Endothelial cell of umbilical vein (primary cell): ENCODE measurements at regions not wholly inside any gene's neighbourhood (a gene's known extent, or its start where the extent isn't known, plus 50 kb on each side); places are given as distances from the start of the nearest gene placed in this dataset.

Experiments
- BruUV-seq: library from RNA; stranded (reverse); fragments of 400-500 nt; replicated peaks from 2 replicates; lab custom pipeline; 2021; lab: Mats Ljungman, UMichigan
- CTCF ChIA-PET: fragments of 300-600, 350-600 bp; sonication (Branson Sonifier 250); formaldehyde crosslinking; loops from one replicate; lab custom pipeline; 2021; ENCODE audit warnings: antibody characterized with exemption, inconsistent platforms; lab: Charles Lee
- POLR2A ChIA-PET: fragments of 300-600, 350-600 bp; sonication (Branson Sonifier 250); formaldehyde crosslinking; loops from one replicate; lab custom pipeline; 2021; ENCODE audit warnings: antibody characterized with exemption, inconsistent platforms; lab: Charles Lee
- DNase-seq: peaks from one replicate; pipeline ENCODE4 v3.0.0-alpha.2; 2011; ENCODE audit warnings: low read depth, low spot score
- FAIRE-seq: peaks from 2 replicates; lab custom pipeline; 2011; peaks lifted over from hg19 to GRCh38; lab: Jason Lieb, UNC
- H2AFZ ChIP-seq: 2 replicates; pipeline ENCODE4 v1.6.0; 2012; ENCODE audit warnings: low read depth, low read length, control low read depth, inconsistent platforms
- H3K27ac ChIP-seq: 2 replicates; pipeline ENCODE4 v1.5.1; 2011; ENCODE audit warnings: low read depth, mild to moderate bottlenecking, control low read depth, low read length, moderate library complexity; ENCODE audit not compliant: insufficient read depth
- H3K27me3 ChIP-seq, 2 experiments: 2 replicates each; pipeline versions ENCODE4 v1.6.0 to v1.6.1; 2011; ENCODE audit warnings: low read length in 2 of 2, mixed read lengths in 1 of 2; ENCODE audit not compliant: control insufficient read depth in 2 of 2, insufficient read depth in 2 of 2
- H3K36me3 ChIP-seq, 2 experiments: 2 replicates in 1 of 2; 3 replicates in 1 of 2; pipeline ENCODE4 v1.5.1; 2011; ENCODE audit warnings: low read length in 2 of 2, mild to moderate bottlenecking in 1 of 2, moderate library complexity in 1 of 2; ENCODE audit not compliant: control insufficient read depth in 2 of 2, insufficient read depth in 2 of 2; ENCODE audit errors: extremely low read depth in 1 of 2
- H3K4me1 ChIP-seq: 3 replicates; pipeline ENCODE4 v1.5.1; 2011; ENCODE audit warnings: mild to moderate bottlenecking, low read length; ENCODE audit not compliant: control insufficient read depth, insufficient read depth; ENCODE audit errors: extremely low read depth
- H3K4me2 ChIP-seq: 2 replicates; pipeline ENCODE4 v1.6.1; 2011; ENCODE audit warnings: low read length, control low read depth, mixed read lengths; ENCODE audit not compliant: insufficient read depth
- H3K4me3 ChIP-seq, 3 experiments: fragments of 200-600 bp in 1 of 3; sonication (generic), shearing (Covaris generic) in 1 of 3; replicated peaks in 1 of 3; 2 replicates each; pipeline ENCODE4 v1.5.1; 2011 to 2016; ENCODE audit warnings: control low read depth in 3 of 3, low read length in 3 of 3, mild to moderate bottlenecking in 2 of 3, inconsistent platforms in 1 of 3, low read depth in 1 of 3, moderate library complexity in 1 of 3; ENCODE audit not compliant: insufficient read depth in 1 of 3
- H3K79me2 ChIP-seq: 2 replicates; pipeline ENCODE4 v1.6.0; 2012; ENCODE audit warnings: low read length, inconsistent platforms; ENCODE audit not compliant: control insufficient read depth, insufficient read depth
- H3K9ac ChIP-seq: replicated peaks from 2 replicates; pipeline ENCODE3; 2011; ENCODE audit warnings: low read length, control low read depth; ENCODE audit not compliant: insufficient read depth; ENCODE audit errors: extremely low read depth
- H3K9me1 ChIP-seq: replicated peaks from 3 replicates; pipeline ENCODE4 v1.6.0; 2011; ENCODE audit warnings: mild to moderate bottlenecking, low read length; ENCODE audit not compliant: control insufficient read depth, insufficient read depth; ENCODE audit errors: extremely low read depth
- H3K9me3 ChIP-seq: replicated peaks from 2 replicates; pipeline ENCODE4 v1.5.1; 2012; ENCODE audit warnings: low read length, inconsistent platforms; ENCODE audit not compliant: control insufficient read depth, insufficient read depth
- H4K20me1 ChIP-seq: replicated peaks from 2 replicates; pipeline ENCODE3; 2011; ENCODE audit warnings: mild to moderate bottlenecking, low read length; ENCODE audit not compliant: control insufficient read depth, insufficient read depth; ENCODE audit errors: extremely low read depth
- EZH2 ChIP-seq: IDR thresholded peaks from 2 replicates; pipeline ENCODE4 v1.6.1; 2012; ENCODE audit warnings: borderline replicate concordance, low read depth, mild to moderate bottlenecking, moderate library complexity, low read length, inconsistent platforms; ENCODE audit not compliant: severe bottlenecking
- FOS ChIP-seq: IDR thresholded peaks from 2 replicates; pipeline ENCODE4 v1.6.1; 2011; ENCODE audit warnings: mild to moderate bottlenecking, low read length, moderate library complexity, borderline replicate concordance; ENCODE audit not compliant: insufficient read depth
- GATA2 ChIP-seq: IDR thresholded peaks from 2 replicates; pipeline ENCODE4 v1.7.0; 2011; ENCODE audit warnings: low read depth, mild to moderate bottlenecking, moderate library complexity, mixed read lengths, low read length; ENCODE audit not compliant: insufficient read length, insufficient read depth
- JUN ChIP-seq: IDR thresholded peaks from 2 replicates; pipeline ENCODE4 v1.6.1; 2011; ENCODE audit warnings: borderline replicate concordance, low read depth; ENCODE audit not compliant: insufficient read length, insufficient read depth
- MYC ChIP-seq: IDR thresholded peaks from one replicate; pipeline ENCODE4 v1.6.1; 2011; ENCODE audit warnings: mild to moderate bottlenecking, low read depth, low read length
- POLR2A ChIP-seq: IDR thresholded peaks from 2 replicates; pipeline ENCODE4 v1.6.1; 2012; ENCODE audit warnings: low read depth, mild to moderate bottlenecking, control low read depth, low read length
- POLR2AphosphoS5 ChIP-seq: IDR thresholded peaks from 2 replicates; pipeline ENCODE4 v1.6.1; 2012; ENCODE audit warnings: low read depth, mild to moderate bottlenecking, control low read depth, low read length, moderate library complexity; ENCODE audit not compliant: insufficient read depth
- dilution Hi-C: fragments of 300-500 bp; cut with MboI; formaldehyde crosslinking; loops from one replicate; pipeline ENCODE4 v1.15.0; 2019; ENCODE audit warnings: low sequenced_read_pairs; ENCODE audit not compliant: extremely low pct_ligation_motif_present
- intact Hi-C: fragments of 100-400 bp; cut with micrococcal nuclease; formaldehyde crosslinking; loops from one replicate; pipeline ENCODE4 v1.10.0; 2022
- TF ChIP-seq, protein P1 (sequence below), 2 donors: IDR thresholded peaks; 1 replicate in 1 of 2; 2 replicates in 1 of 2; pipeline ENCODE4 v1.5.1; 2011; ENCODE audit warnings: low read length in 2 of 2, mild to moderate bottlenecking in 2 of 2, moderate library complexity in 2 of 2, control low read depth in 1 of 2, inconsistent platforms in 1 of 2, low read depth in 1 of 2; ENCODE audit not compliant: insufficient read depth in 1 of 2; ENCODE audit errors: extremely low read depth in 1 of 2
- TF ChIP-seq, protein P2 (sequence below): IDR thresholded peaks from 2 replicates; pipeline ENCODE4 v1.6.1; 2011; ENCODE audit not compliant: insufficient read depth, insufficient read length

DNA sequence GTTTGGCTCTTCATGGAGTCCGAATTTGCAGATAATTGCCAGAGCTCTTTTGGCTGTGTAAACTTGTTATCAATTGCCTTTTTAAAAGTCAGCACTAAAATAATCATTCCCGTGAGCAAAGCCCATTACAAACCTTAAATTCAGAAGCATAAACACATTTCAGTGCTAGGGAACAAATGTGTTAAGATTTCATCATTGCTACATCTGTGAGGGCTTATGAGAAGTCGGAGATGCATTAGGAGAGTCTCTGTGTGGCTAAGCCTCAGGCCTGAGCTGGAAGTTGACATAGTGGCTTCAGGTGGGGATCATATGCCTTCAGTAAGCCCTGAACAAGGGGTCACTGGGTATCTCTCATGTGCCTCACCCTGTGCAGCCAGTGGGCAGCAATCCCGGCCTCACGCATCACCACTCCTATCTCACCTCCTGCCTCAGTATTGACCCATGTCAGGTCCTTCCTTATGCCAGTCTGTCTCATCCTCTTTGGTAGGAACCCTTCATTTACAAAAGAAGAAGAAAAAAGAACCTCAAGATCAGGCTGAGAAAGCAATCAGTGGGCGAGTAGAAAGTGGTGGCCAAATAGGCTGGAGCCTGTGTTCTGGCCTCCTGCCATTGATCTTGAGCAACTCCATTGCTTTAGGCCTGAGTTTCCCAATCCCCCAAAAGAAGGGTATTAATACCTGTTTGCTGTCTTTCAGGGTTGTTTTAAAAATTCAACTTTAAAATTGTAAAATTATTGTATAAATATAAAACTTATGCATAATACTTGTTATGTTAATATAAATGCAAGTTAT lies 233.5 kb downstream of the IL20RB start:
- no peaks in the 10 kb centered on the region for H3K79me2 ChIP-seq
- POLR2A ChIA-PET: no interaction called here
- no peak overlapping the region for H3K4me2 ChIP-seq
- H3K9me1 ChIP-seq: no peaks in the 10 kb centered on the region
- H3K9ac ChIP-seq: no peak overlapping the region
- dilution Hi-C loops (no loop called here), intact Hi-C loops (no loop called here)
- TF ChIP-seq POLR2AphosphoS5: no peak
- TF ChIP-seq, protein P1, sequence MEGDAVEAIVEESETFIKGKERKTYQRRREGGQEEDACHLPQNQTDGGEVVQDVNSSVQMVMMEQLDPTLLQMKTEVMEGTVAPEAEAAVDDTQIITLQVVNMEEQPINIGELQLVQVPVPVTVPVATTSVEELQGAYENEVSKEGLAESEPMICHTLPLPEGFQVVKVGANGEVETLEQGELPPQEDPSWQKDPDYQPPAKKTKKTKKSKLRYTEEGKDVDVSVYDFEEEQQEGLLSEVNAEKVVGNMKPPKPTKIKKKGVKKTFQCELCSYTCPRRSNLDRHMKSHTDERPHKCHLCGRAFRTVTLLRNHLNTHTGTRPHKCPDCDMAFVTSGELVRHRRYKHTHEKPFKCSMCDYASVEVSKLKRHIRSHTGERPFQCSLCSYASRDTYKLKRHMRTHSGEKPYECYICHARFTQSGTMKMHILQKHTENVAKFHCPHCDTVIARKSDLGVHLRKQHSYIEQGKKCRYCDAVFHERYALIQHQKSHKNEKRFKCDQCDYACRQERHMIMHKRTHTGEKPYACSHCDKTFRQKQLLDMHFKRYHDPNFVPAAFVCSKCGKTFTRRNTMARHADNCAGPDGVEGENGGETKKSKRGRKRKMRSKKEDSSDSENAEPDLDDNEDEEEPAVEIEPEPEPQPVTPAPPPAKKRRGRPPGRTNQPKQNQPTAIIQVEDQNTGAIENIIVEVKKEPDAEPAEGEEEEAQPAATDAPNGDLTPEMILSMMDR (IDR thresholded peaks at IDR 0.05; ENCODE audit: extremely low read depth in 1 of 2, insufficient read depth in 1 of 2, low read depth in 1 of 2, low read length in 2 of 2): no peak
- no peak for TF ChIP-seq FOS
- no peak for TF ChIP-seq POLR2A
- no peak for TF ChIP-seq GATA2
- no peak for TF ChIP-seq JUN
- TF ChIP-seq, protein P2, sequence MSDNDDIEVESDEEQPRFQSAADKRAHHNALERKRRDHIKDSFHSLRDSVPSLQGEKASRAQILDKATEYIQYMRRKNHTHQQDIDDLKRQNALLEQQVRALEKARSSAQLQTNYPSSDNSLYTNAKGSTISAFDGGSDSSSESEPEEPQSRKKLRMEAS: no peak
- no peak for TF ChIP-seq EZH2
- no peak for TF ChIP-seq MYC
- H4K20me1 ChIP-seq: no peaks in the 10 kb centered on the region
- H3K36me3 ChIP-seq: no peaks in the 10 kb centered on the region
- DNase-seq (no peak), FAIRE-seq (no peak)
- no peak overlapping the region for H3K4me3 ChIP-seq
- H3K27me3 ChIP-seq: no peaks in the 10 kb centered on the region
- H3K9me3 ChIP-seq: no peaks in the 10 kb centered on the region
- no peak overlapping the region for H3K27ac ChIP-seq
- CTCF ChIA-PET: no interaction called here
- H2AFZ ChIP-seq: no peak overlapping the region
- BruUV-seq: no TSS peak
- no peaks in the 10 kb centered on the region for H3K4me1 ChIP-seq
